ENCODE measurements at regions not wholly inside any gene's neighbourhood (a gene's known extent, or its start where the extent isn't known, plus 50 kb on each side); places are given as distances from the start of the nearest gene placed in this dataset.

DNA sequence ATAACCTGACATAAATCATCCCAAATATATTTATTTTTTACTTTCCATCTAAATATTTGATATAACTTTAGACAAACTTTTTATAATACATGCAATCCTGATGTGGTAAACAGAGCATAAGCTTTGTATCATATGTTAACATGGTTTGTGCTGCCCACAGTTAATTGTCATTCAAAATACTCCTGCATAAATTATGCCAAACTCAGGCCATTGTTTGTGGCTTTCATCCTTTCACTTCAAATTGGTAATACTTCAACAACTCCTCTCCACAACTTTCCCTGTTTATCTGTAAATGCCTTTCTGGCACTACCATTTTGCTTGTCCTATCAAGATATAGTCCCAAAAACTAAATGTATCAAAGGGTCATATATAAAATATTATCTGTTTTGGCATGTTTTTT is 586.7 kb downstream of the HINT1 start:
- H3K9me3 Mint-ChIP-seq (ENCODE audit: insufficient read depth): no peaks in the 10 kb centered on the region
- H3K27me3 Mint-ChIP-seq (ENCODE audit: low read depth): no peaks in the 10 kb centered on the region
- ATAC-seq (no peak), DNase-seq (no peak)
- no peaks in the 10 kb centered on the region for H3K4me1 Mint-ChIP-seq (ENCODE audit: low read depth)
- H3K27ac Mint-ChIP-seq: no peak overlapping the region
- ChIA-PET POLR2A (no interaction called here), CTCF (no interaction called here)
- no peak overlapping the region for H3K4me3 Mint-ChIP-seq
- H3K36me3 Mint-ChIP-seq (ENCODE audit: low read depth): no peaks in the 10 kb centered on the region

DNA sequence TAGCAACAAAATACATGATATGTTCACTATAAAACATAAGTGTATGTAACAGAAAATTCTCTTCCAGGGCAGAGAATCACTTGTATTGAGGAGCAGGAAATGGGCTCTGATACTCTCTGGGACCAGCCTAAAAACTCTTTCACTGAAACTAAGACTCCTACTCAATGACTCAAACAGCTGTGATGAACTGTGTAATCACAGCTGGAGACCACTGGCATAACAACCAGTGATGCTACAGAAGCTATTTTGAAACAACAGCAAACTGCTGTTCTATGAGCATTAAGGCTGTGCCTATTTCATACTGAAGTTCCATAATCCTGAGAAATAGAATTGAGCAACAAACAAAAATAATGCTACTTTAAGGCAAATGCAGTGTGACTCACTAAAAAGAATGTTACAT is 594.0 kb downstream of the HINT1 start:
- CTCF ChIA-PET: no interaction called here
- ATAC-seq: no peak
- H3K4me3 Mint-ChIP-seq: no peak overlapping the region

DNA sequence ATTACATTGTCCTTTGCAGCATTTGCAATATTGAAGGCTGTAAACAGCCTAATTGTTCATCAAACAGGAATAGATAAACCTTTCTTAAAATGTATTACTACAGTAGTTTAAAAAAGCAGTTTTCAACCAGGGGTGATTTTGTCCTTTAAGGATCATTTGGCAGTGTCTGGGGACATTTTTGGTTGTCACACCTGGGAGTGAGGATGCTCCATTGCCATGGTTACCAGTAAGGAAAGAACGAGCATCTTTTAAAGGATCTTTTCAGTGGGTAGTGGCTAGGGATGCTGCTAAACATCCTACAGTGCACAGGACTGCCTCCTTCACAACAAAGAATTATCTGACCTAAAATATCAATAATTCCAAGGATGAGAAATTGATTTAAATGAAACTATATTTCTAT is 596.3 kb downstream of the HINT1 start:
- DNase-seq (no peak), ATAC-seq (no peak)
- Mint-ChIP-seq H3K9me3 (ENCODE audit: insufficient read depth) (no peaks in the 10 kb centered on the region), H3K4me3 (no peak overlapping the region), H3K4me1 (ENCODE audit: low read depth) (no peaks in the 10 kb centered on the region), H3K27ac (no peak overlapping the region), H3K36me3 (ENCODE audit: low read depth) (no peaks in the 10 kb centered on the region), H3K27me3 (ENCODE audit: low read depth) (no peaks in the 10 kb centered on the region)
- ChIA-PET CTCF (no interaction called here), POLR2A (no interaction called here)

More for the DNA sequence above, 594.0 kb downstream of the HINT1 start:
- H3K4me1 Mint-ChIP-seq (ENCODE audit: low read depth): no peaks in the 10 kb centered on the region
- H3K36me3 Mint-ChIP-seq (ENCODE audit: low read depth): no peaks in the 10 kb centered on the region
- no peaks in the 10 kb centered on the region for H3K9me3 Mint-ChIP-seq (ENCODE audit: insufficient read depth)
- no peak overlapping the region for H3K27ac Mint-ChIP-seq
- no peak for DNase-seq
- POLR2A ChIA-PET: no interaction called here
- H3K27me3 Mint-ChIP-seq (ENCODE audit: low read depth): no peaks in the 10 kb centered on the region

DNA sequence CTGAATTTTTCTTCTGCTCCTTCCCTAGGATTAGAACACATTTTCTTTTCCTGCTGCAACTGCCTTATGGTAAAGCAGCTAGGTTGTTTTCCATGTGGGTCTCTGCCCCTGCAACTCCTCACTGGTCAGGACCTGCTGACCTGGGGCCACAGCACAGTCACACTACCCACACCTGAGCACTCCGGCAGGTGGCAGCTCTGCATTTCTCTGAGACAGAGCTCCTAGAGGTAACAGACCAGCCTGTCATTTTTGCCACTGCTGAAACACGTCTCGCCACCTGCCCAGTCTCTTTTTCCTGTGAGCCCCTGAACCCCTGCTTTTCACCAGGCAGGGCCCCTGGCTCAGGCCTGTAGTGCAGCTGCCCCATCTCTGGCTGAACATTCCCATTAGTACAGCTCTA is 609.6 kb downstream of the HINT1 start:
- CTCF ChIA-PET: no interaction called here
- no peak for DNase-seq

DNA sequence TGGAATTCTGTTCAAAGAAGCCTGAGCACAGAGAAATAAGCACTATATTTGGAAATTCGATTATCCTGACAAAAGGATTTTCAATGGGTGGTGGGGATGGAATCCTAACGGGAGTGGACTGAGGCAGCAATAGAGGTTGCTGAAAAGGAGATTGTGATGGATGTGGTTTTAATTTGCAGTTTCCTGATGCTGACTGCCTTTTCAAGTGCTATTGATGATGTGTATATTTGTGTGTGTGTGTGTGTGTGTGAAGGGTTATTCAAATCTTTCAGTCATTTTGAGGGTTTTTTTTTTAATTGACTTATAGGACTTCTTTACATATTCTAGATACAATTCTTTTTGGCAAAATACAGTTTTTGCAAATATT is 614.5 kb downstream of the HINT1 start:
- no peaks in the 10 kb centered on the region for H3K36me3 Mint-ChIP-seq (ENCODE audit: low read depth)
- no peaks in the 10 kb centered on the region for H3K9me3 Mint-ChIP-seq (ENCODE audit: insufficient read depth)
- ATAC-seq (no peak), DNase-seq (no peak)
- CTCF ChIA-PET: no interaction called here
- POLR2A ChIA-PET: no interaction called here
- no peak overlapping the region for H3K27ac Mint-ChIP-seq
- H3K27me3 Mint-ChIP-seq (ENCODE audit: low read depth): no peaks in the 10 kb centered on the region
- no peaks in the 10 kb centered on the region for H3K4me1 Mint-ChIP-seq (ENCODE audit: low read depth)
- no peak overlapping the region for H3K4me3 Mint-ChIP-seq

More for the DNA sequence above, 609.6 kb downstream of the HINT1 start:
- POLR2A ChIA-PET: no interaction called here
- Mint-ChIP-seq H3K36me3 (ENCODE audit: low read depth) (no peaks in the 10 kb centered on the region), H3K27me3 (ENCODE audit: low read depth) (no peaks in the 10 kb centered on the region), H3K4me3 (no peak overlapping the region), H3K27ac (no peak overlapping the region), H3K9me3 (ENCODE audit: insufficient read depth) (no peaks in the 10 kb centered on the region), H3K4me1 (ENCODE audit: low read depth) (no peaks in the 10 kb centered on the region)
- no peak for ATAC-seq

DNA sequence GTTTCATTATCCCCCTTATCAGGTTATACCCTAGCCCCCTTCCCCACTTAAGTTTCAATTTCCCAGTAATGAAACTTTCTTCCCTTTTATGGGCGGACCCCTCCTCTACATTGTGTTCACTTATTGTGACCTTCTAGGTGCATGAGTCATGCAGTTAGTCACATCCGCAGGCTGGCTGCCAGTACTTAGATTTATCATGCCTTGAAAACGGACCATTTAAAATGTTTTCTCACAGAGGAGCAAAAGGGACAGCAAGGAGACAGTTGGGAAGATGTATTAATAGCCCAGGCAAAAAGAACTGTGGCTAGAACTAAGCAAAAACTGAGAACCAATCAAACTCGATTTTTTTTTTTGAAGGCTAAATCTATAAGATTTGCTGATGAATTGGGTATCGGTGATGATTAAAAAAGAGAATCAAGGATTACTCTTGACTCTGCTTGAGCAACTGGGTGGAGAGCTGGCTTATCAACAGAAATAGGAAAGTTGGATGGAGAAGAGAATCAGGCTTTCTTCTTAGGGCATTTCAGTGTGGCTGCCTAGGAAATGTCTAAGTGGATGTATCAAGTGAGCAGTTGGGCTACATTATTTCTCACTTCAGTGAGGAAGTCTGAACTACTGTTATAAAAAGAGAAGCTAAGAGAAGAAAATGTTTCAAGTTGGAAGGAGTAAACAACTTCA is 615.0 kb downstream of the HINT1 start:
- no peak for ATAC-seq

DNA sequence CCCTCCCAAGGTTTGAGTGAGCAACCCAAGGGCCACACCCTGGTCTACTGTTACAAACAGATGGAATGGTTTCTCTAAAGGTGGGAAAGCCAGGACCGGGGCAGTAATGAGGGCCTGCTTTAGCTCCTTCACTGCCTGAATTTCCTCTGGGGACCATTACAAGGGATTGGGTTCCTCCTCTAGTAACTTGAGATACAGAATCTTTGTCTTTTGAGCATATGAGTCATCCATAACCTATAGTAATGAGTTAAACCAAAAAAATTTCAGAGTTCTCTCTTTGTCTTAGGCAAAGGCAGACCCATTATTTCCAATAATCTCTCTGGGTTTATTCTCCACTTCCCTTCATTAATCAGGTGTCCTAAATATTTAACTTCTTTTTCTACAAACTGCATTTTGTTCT is 618.8 kb downstream of the HINT1 start:
- peaks cover 3% of the 10 kb centered on the region for H3K9me3 Mint-ChIP-seq (ENCODE audit: insufficient read depth)
- ChIA-PET POLR2A (no interaction called here), CTCF (no interaction called here)
- ATAC-seq: no peak
- no peaks in the 10 kb centered on the region for H3K36me3 Mint-ChIP-seq (ENCODE audit: low read depth)
- H3K4me1 Mint-ChIP-seq (ENCODE audit: low read depth): no peaks in the 10 kb centered on the region
- no peak overlapping the region for H3K4me3 Mint-ChIP-seq
- no peak overlapping the region for H3K27ac Mint-ChIP-seq
- no peak for DNase-seq
- H3K27me3 Mint-ChIP-seq (ENCODE audit: low read depth): no peaks in the 10 kb centered on the region

More for the DNA sequence above, 615.0 kb downstream of the HINT1 start:
- H3K4me3 Mint-ChIP-seq: no peak overlapping the region
- H3K27me3 Mint-ChIP-seq (ENCODE audit: low read depth): no peaks in the 10 kb centered on the region
- H3K4me1 Mint-ChIP-seq (ENCODE audit: low read depth): no peaks in the 10 kb centered on the region
- ChIA-PET POLR2A (no interaction called here), CTCF (no interaction called here)
- DNase-seq: no peak
- H3K36me3 Mint-ChIP-seq (ENCODE audit: low read depth): no peaks in the 10 kb centered on the region
- H3K27ac Mint-ChIP-seq: no peak overlapping the region
- no peaks in the 10 kb centered on the region for H3K9me3 Mint-ChIP-seq (ENCODE audit: insufficient read depth)

DNA sequence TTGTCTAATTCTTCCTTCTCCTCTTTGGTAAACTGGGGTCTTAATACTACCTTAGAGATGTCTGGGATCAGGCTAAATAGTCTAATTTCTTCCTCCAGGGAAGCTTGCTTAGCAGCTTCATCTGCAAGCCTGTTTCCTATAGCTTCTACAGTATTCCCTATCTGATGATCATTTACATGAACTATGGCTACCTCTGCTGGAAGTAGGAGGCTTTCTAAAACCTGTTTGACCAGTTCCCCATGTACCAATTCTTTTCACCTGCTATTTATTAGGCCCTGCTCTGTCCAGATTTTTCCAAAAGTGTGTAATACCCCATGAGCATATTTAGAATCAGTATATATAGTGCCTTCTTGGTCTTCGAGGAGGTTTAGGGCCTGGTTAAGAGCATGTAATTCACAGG is 619.8 kb downstream of the HINT1 start:
- H3K27ac Mint-ChIP-seq: no peak overlapping the region
- POLR2A ChIA-PET: no interaction called here
- H3K9me3 Mint-ChIP-seq (ENCODE audit: insufficient read depth): peaks cover 3% of the 10 kb centered on the region
- H3K36me3 Mint-ChIP-seq (ENCODE audit: low read depth): no peaks in the 10 kb centered on the region
- DNase-seq: no peak
- no peaks in the 10 kb centered on the region for H3K27me3 Mint-ChIP-seq (ENCODE audit: low read depth)
- H3K4me3 Mint-ChIP-seq: no peak overlapping the region
- no peaks in the 10 kb centered on the region for H3K4me1 Mint-ChIP-seq (ENCODE audit: low read depth)
- CTCF ChIA-PET: no interaction called here
- no peak for ATAC-seq

DNA sequence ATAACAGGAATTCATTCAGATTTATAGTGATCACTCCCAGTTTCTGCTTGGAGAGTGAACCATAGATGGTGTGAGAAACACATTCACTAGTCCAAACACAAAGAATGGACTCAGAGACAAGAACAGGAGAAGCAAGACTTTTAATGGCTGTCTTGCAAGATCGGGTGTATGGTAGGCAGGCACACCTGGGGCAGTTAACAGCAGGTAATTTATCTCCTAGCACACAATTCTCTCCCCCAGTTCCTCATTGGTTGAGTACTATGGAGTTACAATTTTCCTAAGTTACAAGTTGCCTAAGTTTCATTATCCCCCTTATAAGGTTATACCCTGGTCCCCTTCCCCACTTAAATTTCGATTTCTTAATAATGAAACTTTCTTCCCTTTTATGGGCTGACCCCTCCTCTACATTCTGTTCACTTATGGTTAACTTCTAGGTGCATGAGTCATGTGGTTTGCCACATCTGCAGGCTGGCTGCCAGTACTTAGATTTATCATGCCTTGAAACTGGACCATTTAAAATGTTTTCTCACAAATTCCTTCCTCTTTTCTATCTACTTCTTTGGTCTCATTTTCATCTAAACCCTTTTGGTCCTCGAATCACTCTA is 623.3 kb downstream of the HINT1 start:
- H3K4me3 Mint-ChIP-seq: no peak overlapping the region
- no peak for ATAC-seq
- peaks cover 3% of the 10 kb centered on the region for H3K9me3 Mint-ChIP-seq (ENCODE audit: insufficient read depth)
- no peaks in the 10 kb centered on the region for H3K27me3 Mint-ChIP-seq (ENCODE audit: low read depth)
- DNase-seq: no peak
- CTCF ChIA-PET: no interaction called here
- POLR2A ChIA-PET: no interaction called here
- H3K27ac Mint-ChIP-seq: no peak overlapping the region
- no peaks in the 10 kb centered on the region for H3K36me3 Mint-ChIP-seq (ENCODE audit: low read depth)
- no peaks in the 10 kb centered on the region for H3K4me1 Mint-ChIP-seq (ENCODE audit: low read depth)

DNA sequence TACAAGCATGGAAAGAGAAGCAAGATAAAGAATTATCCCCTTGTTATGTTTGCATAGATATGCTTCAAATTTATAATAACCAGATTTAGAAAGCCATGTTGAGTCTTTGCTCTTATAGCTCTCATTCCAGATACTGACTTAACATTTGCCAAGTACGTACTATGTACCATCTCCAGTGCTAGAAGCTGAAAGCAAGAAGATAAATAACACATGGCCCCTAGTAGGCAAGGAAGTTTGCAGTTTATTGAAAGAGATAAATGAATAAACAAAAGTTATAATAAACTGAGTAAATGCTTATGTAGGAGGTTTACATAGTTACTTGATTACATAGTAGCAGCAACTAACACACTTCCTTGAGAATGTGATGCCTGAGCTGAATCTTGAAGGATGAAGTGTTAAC is 628.4 kb downstream of the HINT1 start:
- Mint-ChIP-seq H3K27me3 (ENCODE audit: low read depth) (no peaks in the 10 kb centered on the region), H3K36me3 (ENCODE audit: low read depth) (no peaks in the 10 kb centered on the region), H3K4me1 (ENCODE audit: low read depth) (no peaks in the 10 kb centered on the region), H3K27ac (no peak overlapping the region), H3K4me3 (no peak overlapping the region), H3K9me3 (ENCODE audit: insufficient read depth) (no peaks in the 10 kb centered on the region)
- ATAC-seq: no peak
- ChIA-PET CTCF (no interaction called here), POLR2A (no interaction called here)
- DNase-seq: no peak

DNA sequence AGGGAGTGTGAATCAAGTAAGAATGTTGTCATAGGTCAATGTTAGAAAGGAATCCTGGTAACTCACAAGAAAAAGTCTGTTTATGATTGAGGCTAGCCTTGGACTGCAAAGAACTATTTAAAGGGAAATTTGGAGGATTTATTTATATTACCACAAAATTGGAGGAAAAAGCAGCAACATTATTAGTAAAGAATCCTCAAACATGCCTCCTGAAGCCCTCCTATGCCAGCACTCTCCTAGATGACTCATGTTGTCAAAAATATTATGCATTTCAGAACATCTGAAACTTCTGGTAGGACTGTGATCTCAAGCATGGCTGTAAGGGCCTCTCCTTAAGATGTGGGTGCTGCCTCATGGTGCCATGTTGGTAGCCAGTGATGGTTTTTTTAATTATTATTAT is 628.5 kb downstream of the CHSY3 start:
- H3K9me3 Mint-ChIP-seq (ENCODE audit: insufficient read depth): no peaks in the 10 kb centered on the region
- H3K27ac Mint-ChIP-seq: no peak overlapping the region
- DNase-seq (no peak), ATAC-seq (no peak)
- no peaks in the 10 kb centered on the region for H3K27me3 Mint-ChIP-seq (ENCODE audit: low read depth)
- POLR2A ChIA-PET: no interaction called here
- CTCF ChIA-PET: no interaction called here
- H3K36me3 Mint-ChIP-seq (ENCODE audit: low read depth): no peaks in the 10 kb centered on the region
- H3K4me1 Mint-ChIP-seq (ENCODE audit: low read depth): no peaks in the 10 kb centered on the region
- no peak overlapping the region for H3K4me3 Mint-ChIP-seq

DNA sequence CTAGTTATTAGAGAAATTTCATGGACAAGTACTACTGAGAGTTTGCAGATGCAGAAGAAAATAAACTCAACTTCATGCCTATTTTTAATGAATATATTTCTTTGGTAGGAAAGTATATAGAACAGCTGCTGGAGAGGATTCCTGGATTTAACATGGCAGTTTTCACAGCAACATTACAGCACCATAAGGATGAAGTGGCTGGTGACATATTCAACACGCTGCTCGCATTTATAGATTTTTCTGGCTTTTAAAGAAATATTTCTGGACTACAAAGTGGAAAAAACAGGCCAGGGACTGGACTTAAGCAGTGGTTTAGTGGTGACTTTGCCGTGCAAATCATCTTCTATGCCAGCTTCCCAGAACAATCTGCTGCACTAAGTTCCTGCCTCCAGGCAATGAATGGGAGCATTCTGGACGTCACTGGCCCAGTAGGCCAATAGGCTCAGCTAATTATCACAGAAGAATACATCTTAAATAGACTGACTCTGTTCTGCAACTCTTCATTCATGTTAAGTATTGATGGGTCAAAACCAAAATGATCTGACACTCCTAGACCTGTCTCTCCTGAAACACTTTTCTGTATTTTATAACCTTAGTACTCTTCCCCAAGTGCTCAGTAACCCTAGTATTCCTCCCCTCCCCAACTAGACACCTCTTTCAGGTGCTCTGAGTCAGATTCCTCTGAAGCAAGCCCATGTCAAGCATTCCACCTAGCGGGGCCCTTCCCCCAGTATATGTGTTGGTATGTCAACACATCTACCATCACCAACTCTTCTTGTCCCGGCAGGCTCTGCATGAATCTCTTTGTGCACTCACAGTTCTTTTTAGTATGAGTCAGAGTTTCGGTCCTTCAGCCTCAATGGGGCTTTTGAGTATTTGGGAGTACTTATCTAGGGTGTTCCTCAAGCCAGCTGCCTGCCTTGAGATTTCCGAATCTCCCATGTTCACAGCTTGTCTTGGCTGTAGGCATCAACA is 625.5 kb downstream of the CHSY3 start:
- H3K36me3 Mint-ChIP-seq (ENCODE audit: low read depth): no peaks in the 10 kb centered on the region
- H3K4me3 Mint-ChIP-seq: no peak overlapping the region
- H3K9me3 Mint-ChIP-seq (ENCODE audit: insufficient read depth): peaks cover 4% of the 10 kb centered on the region
- no peaks in the 10 kb centered on the region for H3K27me3 Mint-ChIP-seq (ENCODE audit: low read depth)
- CTCF ChIA-PET: no interaction called here
- ATAC-seq: no peak
- H3K27ac Mint-ChIP-seq: no peak overlapping the region
- no peaks in the 10 kb centered on the region for H3K4me1 Mint-ChIP-seq (ENCODE audit: low read depth)
- POLR2A ChIA-PET: no interaction called here
- no peak for DNase-seq

Data from activated CD8-positive, alpha-beta T cell treated with anti-CD3 and anti-CD28 coated beads, Interleukin-2, amount 10 ng/mL, durations not matched to agents 7 days and 5 days (primary cell).